ENCODE measurements at regions not wholly inside any gene's neighbourhood (a gene's known extent, or its start where the extent isn't known, plus 50 kb on each side); places are given as distances from the start of the nearest gene placed in this dataset.

DNA sequence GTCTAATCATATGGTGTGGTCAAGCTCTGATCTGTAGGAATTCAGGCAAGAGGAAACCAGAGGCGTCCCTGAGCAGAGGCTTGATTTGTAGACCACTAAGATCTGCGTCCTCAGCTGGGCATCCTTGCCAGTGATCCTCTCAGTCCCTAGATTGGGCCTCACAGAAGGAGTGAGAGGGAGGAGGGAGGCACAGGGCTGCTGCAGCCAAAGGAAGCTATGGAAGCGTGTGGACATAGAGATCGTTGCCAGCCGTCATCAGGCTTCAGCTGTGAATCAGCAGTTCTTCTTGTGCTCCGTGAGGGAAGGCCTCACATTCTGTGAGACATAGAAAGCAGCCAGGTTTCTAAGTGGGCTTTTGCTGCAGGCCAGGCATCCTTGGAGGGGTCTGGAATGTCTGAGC, 254.6 kb upstream of the KIRREL3 start:
- DNase-seq (ENCODE audit: low read depth, low spot score) (no peak), FAIRE-seq (no peak)
- Histone ChIP-seq H2AFZ (ENCODE audit: low read depth, low read length) (no peak overlapping the region), H3K27ac (ENCODE audit: insufficient read depth, low read depth, low read length) (no peak overlapping the region), H3K27me3 (ENCODE audit: control insufficient read depth in 2 of 2, insufficient read depth in 2 of 2, low read length in 2 of 2) (no peaks in the 10 kb centered on the region), H3K4me3 (replicated peaks in 1 of 3; ENCODE audit: insufficient read depth in 1 of 3, low read depth in 1 of 3, low read length in 3 of 3) (no peak overlapping the region), H3K9me3 (replicated peaks; ENCODE audit: control insufficient read depth, insufficient read depth, low read length) (peaks cover 2% of the 10 kb centered on the region), H3K9me1 (replicated peaks; ENCODE audit: control insufficient read depth, extremely low read depth, insufficient read depth, low read length) (no peaks in the 10 kb centered on the region), H3K4me1 (ENCODE audit: control insufficient read depth, extremely low read depth, insufficient read depth, low read length) (no peaks in the 10 kb centered on the region), H3K9ac (replicated peaks; ENCODE audit: extremely low read depth, insufficient read depth, low read length) (no peak overlapping the region), H3K36me3 (ENCODE audit: control insufficient read depth in 2 of 2, extremely low read depth in 1 of 2, insufficient read depth in 2 of 2, low read length in 2 of 2) (no peaks in the 10 kb centered on the region), H3K4me2 (ENCODE audit: insufficient read depth, low read length) (no peak overlapping the region), H3K79me2 (ENCODE audit: control insufficient read depth, insufficient read depth, low read length) (no peaks in the 10 kb centered on the region), H4K20me1 (replicated peaks; ENCODE audit: control insufficient read depth, extremely low read depth, insufficient read depth, low read length) (no peaks in the 10 kb centered on the region)
- TF ChIP-seq, protein P1, sequence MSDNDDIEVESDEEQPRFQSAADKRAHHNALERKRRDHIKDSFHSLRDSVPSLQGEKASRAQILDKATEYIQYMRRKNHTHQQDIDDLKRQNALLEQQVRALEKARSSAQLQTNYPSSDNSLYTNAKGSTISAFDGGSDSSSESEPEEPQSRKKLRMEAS (IDR thresholded peaks at IDR 0.05; ENCODE audit: insufficient read depth, insufficient read length) = no peak
- ChIA-PET CTCF (no interaction called here), POLR2A (no interaction called here)
- dilution Hi-C loops (cut with MboI; ENCODE audit: extremely low pct_ligation_motif_present, low sequenced_read_pairs) = no loop called here
- intact Hi-C loops (cut with micrococcal nuclease) = no loop called here
- BruUV-seq (replicated peaks) = no TSS peak

DNA sequence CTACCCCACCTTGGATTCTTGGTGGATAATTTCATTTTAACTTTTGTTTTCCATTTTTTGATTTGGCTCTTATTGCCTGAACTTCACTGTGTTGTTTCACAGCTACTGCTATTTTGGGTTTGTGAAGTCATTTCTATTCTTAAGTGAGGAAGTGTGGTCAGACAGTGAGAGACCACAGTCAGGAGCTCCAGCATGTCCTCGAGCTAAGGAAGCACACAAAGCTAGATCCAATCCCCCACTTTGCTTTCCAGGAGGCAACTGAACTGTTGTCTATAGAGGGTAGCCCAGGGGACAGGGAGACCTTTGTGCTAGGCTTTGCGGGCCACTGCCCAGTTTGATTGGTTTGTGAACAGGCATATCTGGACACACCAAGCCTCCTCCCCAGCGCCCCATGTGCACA, 251.8 kb upstream of the KIRREL3 start:
- FAIRE-seq = no peak
- POLR2A ChIA-PET = no interaction called here

More for the DNA sequence above, 251.8 kb upstream of the KIRREL3 start:
- Histone ChIP-seq H3K27ac (ENCODE audit: insufficient read depth, low read depth, low read length) (no peak overlapping the region), H4K20me1 (replicated peaks; ENCODE audit: control insufficient read depth, extremely low read depth, insufficient read depth, low read length) (no peaks in the 10 kb centered on the region), H3K9ac (replicated peaks; ENCODE audit: extremely low read depth, insufficient read depth, low read length) (no peak overlapping the region), H3K27me3 (ENCODE audit: control insufficient read depth in 2 of 2, insufficient read depth in 2 of 2, low read length in 2 of 2) (no peaks in the 10 kb centered on the region), H3K9me3 (replicated peaks; ENCODE audit: control insufficient read depth, insufficient read depth, low read length) (peaks cover 2% of the 10 kb centered on the region), H3K79me2 (ENCODE audit: control insufficient read depth, insufficient read depth, low read length) (no peaks in the 10 kb centered on the region), H2AFZ (ENCODE audit: low read depth, low read length) (no peak overlapping the region), H3K4me2 (ENCODE audit: insufficient read depth, low read length) (no peak overlapping the region), H3K9me1 (replicated peaks; ENCODE audit: control insufficient read depth, extremely low read depth, insufficient read depth, low read length) (no peaks in the 10 kb centered on the region), H3K36me3 (ENCODE audit: control insufficient read depth in 2 of 2, extremely low read depth in 1 of 2, insufficient read depth in 2 of 2, low read length in 2 of 2) (no peaks in the 10 kb centered on the region), H3K4me3 (replicated peaks in 1 of 3; ENCODE audit: insufficient read depth in 1 of 3, low read depth in 1 of 3, low read length in 3 of 3) (no peak overlapping the region), H3K4me1 (ENCODE audit: control insufficient read depth, extremely low read depth, insufficient read depth, low read length) (no peaks in the 10 kb centered on the region)
- CTCF ChIA-PET = no interaction called here
- BruUV-seq (replicated peaks) = no TSS peak
- dilution Hi-C loops (cut with MboI; ENCODE audit: extremely low pct_ligation_motif_present, low sequenced_read_pairs) (no loop called here), intact Hi-C loops (cut with micrococcal nuclease) (no loop called here)
- DNase-seq (ENCODE audit: low read depth, low spot score) = no peak
- no peak for TF ChIP-seq GATA2 (IDR thresholded peaks at IDR 0.05; ENCODE audit: insufficient read depth, insufficient read length, low read depth, low read length)
- TF ChIP-seq, protein P1 (IDR thresholded peaks at IDR 0.05; ENCODE audit: insufficient read depth, insufficient read length) = no peak
- TF ChIP-seq JUN (IDR thresholded peaks at IDR 0.05; ENCODE audit: borderline replicate concordance, insufficient read depth, insufficient read length, low read depth) = no peak
- TF ChIP-seq POLR2AphosphoS5 (IDR thresholded peaks at IDR 0.05; ENCODE audit: insufficient read depth, low read depth, low read length) = no peak
- no peak for TF ChIP-seq FOS (IDR thresholded peaks at IDR 0.05; ENCODE audit: borderline replicate concordance, insufficient read depth, low read length)
- TF ChIP-seq MYC (IDR thresholded peaks at IDR 0.05; ENCODE audit: low read depth, low read length) = no peak
- TF ChIP-seq, protein P2, sequence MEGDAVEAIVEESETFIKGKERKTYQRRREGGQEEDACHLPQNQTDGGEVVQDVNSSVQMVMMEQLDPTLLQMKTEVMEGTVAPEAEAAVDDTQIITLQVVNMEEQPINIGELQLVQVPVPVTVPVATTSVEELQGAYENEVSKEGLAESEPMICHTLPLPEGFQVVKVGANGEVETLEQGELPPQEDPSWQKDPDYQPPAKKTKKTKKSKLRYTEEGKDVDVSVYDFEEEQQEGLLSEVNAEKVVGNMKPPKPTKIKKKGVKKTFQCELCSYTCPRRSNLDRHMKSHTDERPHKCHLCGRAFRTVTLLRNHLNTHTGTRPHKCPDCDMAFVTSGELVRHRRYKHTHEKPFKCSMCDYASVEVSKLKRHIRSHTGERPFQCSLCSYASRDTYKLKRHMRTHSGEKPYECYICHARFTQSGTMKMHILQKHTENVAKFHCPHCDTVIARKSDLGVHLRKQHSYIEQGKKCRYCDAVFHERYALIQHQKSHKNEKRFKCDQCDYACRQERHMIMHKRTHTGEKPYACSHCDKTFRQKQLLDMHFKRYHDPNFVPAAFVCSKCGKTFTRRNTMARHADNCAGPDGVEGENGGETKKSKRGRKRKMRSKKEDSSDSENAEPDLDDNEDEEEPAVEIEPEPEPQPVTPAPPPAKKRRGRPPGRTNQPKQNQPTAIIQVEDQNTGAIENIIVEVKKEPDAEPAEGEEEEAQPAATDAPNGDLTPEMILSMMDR (IDR thresholded peaks at IDR 0.05; ENCODE audit: extremely low read depth in 1 of 2, insufficient read depth in 1 of 2, low read depth in 1 of 2, low read length in 2 of 2) = no peak
- TF ChIP-seq EZH2 (IDR thresholded peaks at IDR 0.05; ENCODE audit: borderline replicate concordance, low read depth, low read length, severe bottlenecking) = no peak
- no peak for TF ChIP-seq POLR2A (IDR thresholded peaks at IDR 0.05; ENCODE audit: low read depth, low read length)

Measured in endothelial cell of umbilical vein (primary cell).